SK-N-SH (cell line): ENCODE measurements at regions not wholly inside any gene's neighbourhood (a gene's known extent, or its start where the extent isn't known, plus 50 kb on each side); places are given as distances from the start of the nearest gene placed in this dataset.

Source experiments
- CHD2 ChIP-seq: fragments of 150-350 bp; IDR thresholded peaks from 2 replicates; pipeline ENCODE4 v1.6.1; 2018; ENCODE audit warnings: low read length; ENCODE audit not compliant: partially characterized antibody
- CTCF ChIP-seq: fragments of 200-600 bp; sonication (generic); IDR thresholded peaks from 2 replicates; pipeline ENCODE4 v1.6.1; 2017; ENCODE audit warnings: antibody characterized with exemption, mild to moderate bottlenecking, moderate library complexity
- EZH2phosphoT487 ChIP-seq: fragments of 200-600 bp; sonication (generic); IDR thresholded peaks from 2 replicates; pipeline ENCODE4 v1.6.1; 2017; ENCODE audit warnings: low read depth, mixed run types, mild to moderate bottlenecking, antibody characterized with exemption, moderate library complexity, borderline replicate concordance
- FOSL2 ChIP-seq: IDR thresholded peaks from 2 replicates; pipeline ENCODE4 v1.4.0; 2012; ENCODE audit warnings: low read depth, mild to moderate bottlenecking, moderate library complexity, borderline replicate concordance
- FOXM1 ChIP-seq: IDR thresholded peaks from 2 replicates; pipeline ENCODE4 v1.4.0; 2012; ENCODE audit warnings: low read depth, mild to moderate bottlenecking
- MXI1 ChIP-seq: IDR thresholded peaks from 2 replicates; pipeline ENCODE4 v1.6.1; 2012; ENCODE audit warnings: mild to moderate bottlenecking, low read depth, low read length, improper control_type of control experiment
- REST ChIP-seq: IDR thresholded peaks from 2 replicates; pipeline ENCODE4 v1.6.1; 2012; ENCODE audit warnings: mild to moderate bottlenecking, low read depth, low read length, moderate library complexity
- RXRA ChIP-seq: IDR thresholded peaks from 2 replicates; pipeline ENCODE4 v1.4.0; 2012; ENCODE audit warnings: low read depth, mild to moderate bottlenecking, borderline replicate concordance
- TAF1 ChIP-seq: IDR thresholded peaks from 2 replicates; pipeline ENCODE4 v1.6.1; 2012; ENCODE audit warnings: low read depth, mild to moderate bottlenecking, low read length, moderate library complexity, borderline replicate concordance
- USF1 ChIP-seq: IDR thresholded peaks from 2 replicates; pipeline ENCODE4 v1.4.0; 2012; ENCODE audit warnings: low read depth, borderline replicate concordance

GRCh38 chr15:31459400-31459748 lies 132.7 kb downstream of the KLF13 start:
- no peak for TF ChIP-seq REST
- TF ChIP-seq CTCF = no peak
- TF ChIP-seq FOXM1 = no peak
- no peak for TF ChIP-seq MXI1
- TF ChIP-seq TAF1 = no peak
- no peak for TF ChIP-seq FOSL2
- no peak for TF ChIP-seq RXRA
- no peak for TF ChIP-seq EZH2phosphoT487
- TF ChIP-seq USF1 = no peak
- no peak for TF ChIP-seq CHD2
